ENCODE measurements at regions not wholly inside any gene's neighbourhood (a gene's known extent, or its start where the extent isn't known, plus 50 kb on each side); places are given as distances from the start of the nearest gene placed in this dataset.

DNA sequence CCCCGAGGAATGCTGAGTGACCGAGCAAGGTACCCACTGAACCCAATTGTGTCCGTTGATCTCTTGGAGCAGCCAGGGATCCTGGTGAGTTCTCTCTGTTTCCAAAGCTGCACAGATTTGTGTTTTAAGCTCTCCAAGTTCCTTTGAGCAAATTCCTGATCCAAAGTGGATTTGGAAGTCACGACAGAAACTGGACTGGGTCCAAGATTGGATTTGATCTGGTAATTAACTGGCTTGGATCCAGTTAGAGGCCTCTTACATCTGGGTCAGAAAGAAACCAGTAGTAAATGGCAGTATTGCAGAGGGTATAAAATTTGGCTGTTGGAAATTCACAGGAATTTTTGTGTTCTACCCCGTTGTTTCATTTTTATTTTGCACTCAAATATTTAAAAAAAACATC lies 119.5 kb downstream of the PMP22 start:
- TF ChIP-seq RAD21 (IDR thresholded peaks at IDR 0.05; ENCODE audit: low read depth) (no peak), EP300 (IDR thresholded peaks at IDR 0.05; ENCODE audit: borderline replicate concordance) (no peak), CEBPB (IDR thresholded peaks at IDR 0.05) (no peak), EGR1 (IDR thresholded peaks at IDR 0.05) (no peak), FOXM1 (IDR thresholded peaks at IDR 0.05; ENCODE audit: borderline replicate concordance, low read depth) (no peak), TAF1 (IDR thresholded peaks at IDR 0.05; ENCODE audit: low read depth) (no peak), ZBTB7A (IDR thresholded peaks at IDR 0.05; ENCODE audit: low read depth) (no peak)
- TF ChIP-seq, protein P1, sequence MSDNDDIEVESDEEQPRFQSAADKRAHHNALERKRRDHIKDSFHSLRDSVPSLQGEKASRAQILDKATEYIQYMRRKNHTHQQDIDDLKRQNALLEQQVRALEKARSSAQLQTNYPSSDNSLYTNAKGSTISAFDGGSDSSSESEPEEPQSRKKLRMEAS (IDR thresholded peaks at IDR 0.05): no peak

DNA sequence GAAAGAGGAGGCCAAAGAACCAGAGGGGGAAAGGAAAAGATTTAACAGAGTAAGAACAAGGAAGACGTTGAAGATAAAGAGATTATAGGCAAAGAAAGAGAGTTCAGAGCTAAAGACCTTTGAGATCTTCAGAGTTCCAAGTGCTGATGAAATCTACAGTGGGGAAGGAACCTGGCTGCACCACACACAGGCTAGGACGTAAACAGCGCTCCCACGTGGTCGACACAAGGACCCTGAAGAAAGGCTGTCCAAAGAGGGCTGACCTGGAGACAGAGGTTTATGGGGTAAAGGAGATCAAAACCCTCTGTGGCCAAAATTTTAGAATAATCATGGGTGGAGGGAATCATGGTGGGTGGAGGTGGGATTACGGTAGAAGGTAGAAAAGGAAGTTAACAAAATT lies 121.6 kb downstream of the PMP22 start:
- TF ChIP-seq NFIC (IDR thresholded peaks at IDR 0.05): no peak
- no peak for TF ChIP-seq YY1 (IDR thresholded peaks at IDR 0.05; ENCODE audit: low read depth)
- TF ChIP-seq, protein P2, sequence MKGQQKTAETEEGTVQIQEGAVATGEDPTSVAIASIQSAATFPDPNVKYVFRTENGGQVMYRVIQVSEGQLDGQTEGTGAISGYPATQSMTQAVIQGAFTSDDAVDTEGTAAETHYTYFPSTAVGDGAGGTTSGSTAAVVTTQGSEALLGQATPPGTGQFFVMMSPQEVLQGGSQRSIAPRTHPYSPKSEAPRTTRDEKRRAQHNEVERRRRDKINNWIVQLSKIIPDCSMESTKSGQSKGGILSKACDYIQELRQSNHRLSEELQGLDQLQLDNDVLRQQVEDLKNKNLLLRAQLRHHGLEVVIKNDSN (IDR thresholded peaks at IDR 0.05): no peak
- TF ChIP-seq TEAD4 (IDR thresholded peaks at IDR 0.05): no peak
- TF ChIP-seq EP300 (IDR thresholded peaks at IDR 0.05; ENCODE audit: borderline replicate concordance): no peak
- TF ChIP-seq CEBPB (IDR thresholded peaks at IDR 0.05): no peak
- TF ChIP-seq CREB1 (IDR thresholded peaks at IDR 0.05; ENCODE audit: low read depth): no peak
- TF ChIP-seq ZBTB7A (IDR thresholded peaks at IDR 0.05; ENCODE audit: low read depth): no peak
- TF ChIP-seq TCF12 (IDR thresholded peaks at IDR 0.05; ENCODE audit: low read depth): no peak
- no peak for TF ChIP-seq FOXM1 (IDR thresholded peaks at IDR 0.05; ENCODE audit: borderline replicate concordance, low read depth)
- TF ChIP-seq, protein P3, sequence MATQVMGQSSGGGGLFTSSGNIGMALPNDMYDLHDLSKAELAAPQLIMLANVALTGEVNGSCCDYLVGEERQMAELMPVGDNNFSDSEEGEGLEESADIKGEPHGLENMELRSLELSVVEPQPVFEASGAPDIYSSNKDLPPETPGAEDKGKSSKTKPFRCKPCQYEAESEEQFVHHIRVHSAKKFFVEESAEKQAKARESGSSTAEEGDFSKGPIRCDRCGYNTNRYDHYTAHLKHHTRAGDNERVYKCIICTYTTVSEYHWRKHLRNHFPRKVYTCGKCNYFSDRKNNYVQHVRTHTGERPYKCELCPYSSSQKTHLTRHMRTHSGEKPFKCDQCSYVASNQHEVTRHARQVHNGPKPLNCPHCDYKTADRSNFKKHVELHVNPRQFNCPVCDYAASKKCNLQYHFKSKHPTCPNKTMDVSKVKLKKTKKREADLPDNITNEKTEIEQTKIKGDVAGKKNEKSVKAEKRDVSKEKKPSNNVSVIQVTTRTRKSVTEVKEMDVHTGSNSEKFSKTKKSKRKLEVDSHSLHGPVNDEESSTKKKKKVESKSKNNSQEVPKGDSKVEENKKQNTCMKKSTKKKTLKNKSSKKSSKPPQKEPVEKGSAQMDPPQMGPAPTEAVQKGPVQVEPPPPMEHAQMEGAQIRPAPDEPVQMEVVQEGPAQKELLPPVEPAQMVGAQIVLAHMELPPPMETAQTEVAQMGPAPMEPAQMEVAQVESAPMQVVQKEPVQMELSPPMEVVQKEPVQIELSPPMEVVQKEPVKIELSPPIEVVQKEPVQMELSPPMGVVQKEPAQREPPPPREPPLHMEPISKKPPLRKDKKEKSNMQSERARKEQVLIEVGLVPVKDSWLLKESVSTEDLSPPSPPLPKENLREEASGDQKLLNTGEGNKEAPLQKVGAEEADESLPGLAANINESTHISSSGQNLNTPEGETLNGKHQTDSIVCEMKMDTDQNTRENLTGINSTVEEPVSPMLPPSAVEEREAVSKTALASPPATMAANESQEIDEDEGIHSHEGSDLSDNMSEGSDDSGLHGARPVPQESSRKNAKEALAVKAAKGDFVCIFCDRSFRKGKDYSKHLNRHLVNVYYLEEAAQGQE (IDR thresholded peaks at IDR 0.05; ENCODE audit: low read depth): no peak
- no peak for TF ChIP-seq TAF1 (IDR thresholded peaks at IDR 0.05; ENCODE audit: low read depth)
- TF ChIP-seq EGR1 (IDR thresholded peaks at IDR 0.05): no peak
- TF ChIP-seq, protein P1 (IDR thresholded peaks at IDR 0.05): no peak
- no peak for TF ChIP-seq RAD21 (IDR thresholded peaks at IDR 0.05; ENCODE audit: low read depth)

DNA sequence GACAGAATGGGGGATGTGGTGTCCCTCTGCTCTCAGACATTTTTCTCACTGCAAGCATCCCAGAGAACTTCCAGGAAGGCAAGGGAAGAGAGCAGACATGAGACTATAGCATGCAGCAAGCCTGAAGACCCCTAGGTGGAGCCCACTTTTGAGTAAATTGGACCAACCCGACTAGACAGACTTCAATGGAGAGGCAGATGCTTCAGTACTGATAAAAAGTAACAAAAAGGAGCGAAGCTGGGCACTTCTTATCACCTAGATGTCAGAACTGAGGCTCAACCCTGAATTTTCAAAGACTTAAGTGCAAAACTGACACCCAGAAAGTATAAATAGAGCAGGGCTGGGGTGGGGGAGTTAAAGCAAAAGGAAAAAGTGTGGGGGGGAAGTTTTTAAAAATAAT lies 130.8 kb downstream of the PMP22 start:
- TF ChIP-seq TEAD4 (IDR thresholded peaks at IDR 0.05): no peak
- no peak for TF ChIP-seq TAF1 (IDR thresholded peaks at IDR 0.05; ENCODE audit: low read depth)
- TF ChIP-seq, protein P3 (IDR thresholded peaks at IDR 0.05; ENCODE audit: low read depth): no peak
- no peak for TF ChIP-seq EGR1 (IDR thresholded peaks at IDR 0.05)
- TF ChIP-seq FOXM1 (IDR thresholded peaks at IDR 0.05; ENCODE audit: borderline replicate concordance, low read depth): no peak
- TF ChIP-seq NFIC (IDR thresholded peaks at IDR 0.05): no peak

DNA sequence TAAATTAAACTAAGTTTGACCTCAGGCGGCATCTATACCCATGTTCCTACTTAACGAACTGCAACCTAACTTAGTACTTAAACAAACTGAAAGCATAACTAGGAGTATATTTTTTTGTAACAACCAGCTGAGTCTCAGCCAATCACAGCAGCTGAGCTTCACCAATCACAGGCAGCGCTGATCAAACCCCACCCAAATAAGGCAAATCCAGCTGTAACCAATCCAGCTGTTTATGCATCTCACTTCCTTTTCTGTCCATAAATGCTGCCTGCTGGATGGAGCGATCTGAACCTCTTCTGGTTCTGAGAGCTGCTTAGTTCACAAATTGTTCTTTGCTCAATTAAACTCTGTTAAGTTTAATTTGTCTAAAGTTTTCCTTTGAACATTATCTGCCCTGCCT lies 131.3 kb downstream of the PMP22 start:
- TF ChIP-seq TAF1 (IDR thresholded peaks at IDR 0.05; ENCODE audit: low read depth) (no peak), NFIC (IDR thresholded peaks at IDR 0.05) (no peak), YY1 (IDR thresholded peaks at IDR 0.05; ENCODE audit: low read depth) (no peak), CEBPB (IDR thresholded peaks at IDR 0.05) (no peak), EP300 (IDR thresholded peaks at IDR 0.05; ENCODE audit: borderline replicate concordance) (no peak), ZBTB7A (IDR thresholded peaks at IDR 0.05; ENCODE audit: low read depth) (no peak), TCF12 (IDR thresholded peaks at IDR 0.05; ENCODE audit: low read depth) (no peak), FOXM1 (IDR thresholded peaks at IDR 0.05; ENCODE audit: borderline replicate concordance, low read depth) (no peak), EGR1 (IDR thresholded peaks at IDR 0.05) (no peak), TEAD4 (IDR thresholded peaks at IDR 0.05) (no peak)
- TF ChIP-seq, protein P2 (IDR thresholded peaks at IDR 0.05): no peak
- TF ChIP-seq, protein P3 (IDR thresholded peaks at IDR 0.05; ENCODE audit: low read depth): no peak
- TF ChIP-seq, protein P1 (IDR thresholded peaks at IDR 0.05): no peak

Data from Ishikawa (cell line).